ENCODE measurements at regions not wholly inside any gene's neighbourhood (a gene's known extent, or its start where the extent isn't known, plus 50 kb on each side); places are given as distances from the start of the nearest gene placed in this dataset.

GRCh38 chr6:93794166-93794565, 374.8 kb upstream of the EPHA7 start:
- TF ChIP-seq, protein P1, sequence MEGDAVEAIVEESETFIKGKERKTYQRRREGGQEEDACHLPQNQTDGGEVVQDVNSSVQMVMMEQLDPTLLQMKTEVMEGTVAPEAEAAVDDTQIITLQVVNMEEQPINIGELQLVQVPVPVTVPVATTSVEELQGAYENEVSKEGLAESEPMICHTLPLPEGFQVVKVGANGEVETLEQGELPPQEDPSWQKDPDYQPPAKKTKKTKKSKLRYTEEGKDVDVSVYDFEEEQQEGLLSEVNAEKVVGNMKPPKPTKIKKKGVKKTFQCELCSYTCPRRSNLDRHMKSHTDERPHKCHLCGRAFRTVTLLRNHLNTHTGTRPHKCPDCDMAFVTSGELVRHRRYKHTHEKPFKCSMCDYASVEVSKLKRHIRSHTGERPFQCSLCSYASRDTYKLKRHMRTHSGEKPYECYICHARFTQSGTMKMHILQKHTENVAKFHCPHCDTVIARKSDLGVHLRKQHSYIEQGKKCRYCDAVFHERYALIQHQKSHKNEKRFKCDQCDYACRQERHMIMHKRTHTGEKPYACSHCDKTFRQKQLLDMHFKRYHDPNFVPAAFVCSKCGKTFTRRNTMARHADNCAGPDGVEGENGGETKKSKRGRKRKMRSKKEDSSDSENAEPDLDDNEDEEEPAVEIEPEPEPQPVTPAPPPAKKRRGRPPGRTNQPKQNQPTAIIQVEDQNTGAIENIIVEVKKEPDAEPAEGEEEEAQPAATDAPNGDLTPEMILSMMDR (IDR thresholded peaks at IDR 0.05), result no peak
- TF ChIP-seq TCF7L2 (IDR thresholded peaks at IDR 0.05; ENCODE audit: low read depth, low read length) (no peak), SIN3A (IDR thresholded peaks at IDR 0.05; ENCODE audit: borderline replicate concordance, insufficient read depth, low read depth, low read length) (no peak), POLR2AphosphoS5 (IDR thresholded peaks at IDR 0.05; ENCODE audit: low read depth, low read length) (no peak)
- TF ChIP-seq, protein P2, sequence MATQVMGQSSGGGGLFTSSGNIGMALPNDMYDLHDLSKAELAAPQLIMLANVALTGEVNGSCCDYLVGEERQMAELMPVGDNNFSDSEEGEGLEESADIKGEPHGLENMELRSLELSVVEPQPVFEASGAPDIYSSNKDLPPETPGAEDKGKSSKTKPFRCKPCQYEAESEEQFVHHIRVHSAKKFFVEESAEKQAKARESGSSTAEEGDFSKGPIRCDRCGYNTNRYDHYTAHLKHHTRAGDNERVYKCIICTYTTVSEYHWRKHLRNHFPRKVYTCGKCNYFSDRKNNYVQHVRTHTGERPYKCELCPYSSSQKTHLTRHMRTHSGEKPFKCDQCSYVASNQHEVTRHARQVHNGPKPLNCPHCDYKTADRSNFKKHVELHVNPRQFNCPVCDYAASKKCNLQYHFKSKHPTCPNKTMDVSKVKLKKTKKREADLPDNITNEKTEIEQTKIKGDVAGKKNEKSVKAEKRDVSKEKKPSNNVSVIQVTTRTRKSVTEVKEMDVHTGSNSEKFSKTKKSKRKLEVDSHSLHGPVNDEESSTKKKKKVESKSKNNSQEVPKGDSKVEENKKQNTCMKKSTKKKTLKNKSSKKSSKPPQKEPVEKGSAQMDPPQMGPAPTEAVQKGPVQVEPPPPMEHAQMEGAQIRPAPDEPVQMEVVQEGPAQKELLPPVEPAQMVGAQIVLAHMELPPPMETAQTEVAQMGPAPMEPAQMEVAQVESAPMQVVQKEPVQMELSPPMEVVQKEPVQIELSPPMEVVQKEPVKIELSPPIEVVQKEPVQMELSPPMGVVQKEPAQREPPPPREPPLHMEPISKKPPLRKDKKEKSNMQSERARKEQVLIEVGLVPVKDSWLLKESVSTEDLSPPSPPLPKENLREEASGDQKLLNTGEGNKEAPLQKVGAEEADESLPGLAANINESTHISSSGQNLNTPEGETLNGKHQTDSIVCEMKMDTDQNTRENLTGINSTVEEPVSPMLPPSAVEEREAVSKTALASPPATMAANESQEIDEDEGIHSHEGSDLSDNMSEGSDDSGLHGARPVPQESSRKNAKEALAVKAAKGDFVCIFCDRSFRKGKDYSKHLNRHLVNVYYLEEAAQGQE (IDR thresholded peaks at IDR 0.05; ENCODE audit: insufficient read depth in 1 of 2, low read depth in 2 of 2, low read length in 1 of 2), result no peak
